ENCODE measurements at regions not wholly inside any gene's neighbourhood (a gene's known extent, or its start where the extent isn't known, plus 50 kb on each side); places are given as distances from the start of the nearest gene placed in this dataset.

- Histone ChIP-seq H4K8ac (ENCODE audit: low read depth in 2 of 2, low read length in 2 of 2) (no peak overlapping the region), H2AK9ac (replicated peaks; ENCODE audit: low read depth, low read length, poor library complexity) (no peak overlapping the region), H3K9me3 (ENCODE audit: control insufficient read depth, insufficient read depth, low read length) (no peaks in the 10 kb centered on the region), H4K20me1 (ENCODE audit: insufficient read depth, low read length) (no peaks in the 10 kb centered on the region), H3K18ac (ENCODE audit: low read depth, low read length) (no peak overlapping the region), H3K4me1 (ENCODE audit: control insufficient read depth, insufficient read depth, low read length) (no peaks in the 10 kb centered on the region), H3K23ac (ENCODE audit: low read depth, low read length) (no peak overlapping the region), H4K91ac (ENCODE audit: insufficient read depth, low read depth, low read length) (no peak overlapping the region), H3K14ac (replicated peaks; ENCODE audit: low read depth, low read length) (no peak overlapping the region), H3K27ac (ENCODE audit: insufficient read depth, low read length) (no peak overlapping the region), H3K36me3 (ENCODE audit: control insufficient read depth, insufficient read depth, low read length) (no peaks in the 10 kb centered on the region), H3K56ac (ENCODE audit: extremely low read depth, insufficient read depth, low read length) (no peak overlapping the region), H3K9me1 (ENCODE audit: insufficient read depth, low read length) (no peaks in the 10 kb centered on the region), H2BK120ac (ENCODE audit: low read depth, low read length) (no peak overlapping the region), H4K5ac (ENCODE audit: low read depth, low read length) (no peak overlapping the region), H3K4me2 (ENCODE audit: low read depth, low read length) (no peak overlapping the region), H2BK5ac (ENCODE audit: low read depth, low read length, poor library complexity, severe bottlenecking) (no peak overlapping the region), H2AK5ac (ENCODE audit: low read depth, low read length) (no peak overlapping the region), H3K4me3 (ENCODE audit: insufficient read depth, low read depth, low read length) (no peak overlapping the region), H3K79me1 (ENCODE audit: low read depth in 1 of 2, low read length in 2 of 2) (no peaks in the 10 kb centered on the region), H3K27me3 (ENCODE audit: control insufficient read depth, insufficient read depth, low read length) (no peaks in the 10 kb centered on the region), H3K9ac (ENCODE audit: low read depth, low read length) (no peak overlapping the region), H2BK20ac (ENCODE audit: low read depth, low read length) (no peak overlapping the region), H3K4ac (ENCODE audit: low read depth, low read length) (no peak overlapping the region), H2AFZ (replicated peaks; ENCODE audit: low read length, poor library complexity) (no peak overlapping the region), H2BK15ac (ENCODE audit: low read depth, low read length) (no peak overlapping the region)
- in situ Hi-C loops (cut with MboI; ENCODE audit: low sequenced_read_pairs) (no loop called here), intact Hi-C loops (cut with micrococcal nuclease) (no loop called here), dilution Hi-C loops (cut with HindIII; ENCODE audit: low sequenced_read_pairs, unreplicated experiment) (no loop called here)
- TF ChIP-seq CEBPB (IDR thresholded peaks at IDR 0.05; ENCODE audit: low read depth, low read length) = no peak
- TF ChIP-seq RAD21 (IDR thresholded peaks at IDR 0.05; ENCODE audit: low read length) = no peak
- TF ChIP-seq, protein P1, sequence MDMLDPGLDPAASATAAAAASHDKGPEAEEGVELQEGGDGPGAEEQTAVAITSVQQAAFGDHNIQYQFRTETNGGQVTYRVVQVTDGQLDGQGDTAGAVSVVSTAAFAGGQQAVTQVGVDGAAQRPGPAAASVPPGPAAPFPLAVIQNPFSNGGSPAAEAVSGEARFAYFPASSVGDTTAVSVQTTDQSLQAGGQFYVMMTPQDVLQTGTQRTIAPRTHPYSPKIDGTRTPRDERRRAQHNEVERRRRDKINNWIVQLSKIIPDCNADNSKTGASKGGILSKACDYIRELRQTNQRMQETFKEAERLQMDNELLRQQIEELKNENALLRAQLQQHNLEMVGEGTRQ (IDR thresholded peaks at IDR 0.05; ENCODE audit: low read depth, low read length) = no peak
- no peak for TF ChIP-seq RCOR1 (IDR thresholded peaks at IDR 0.05; ENCODE audit: insufficient replicate concordance, low read length)
- TF ChIP-seq NFE2L2 (IDR thresholded peaks at IDR 0.05; ENCODE audit: low read depth, low read length) = no peak
- no peak for TF ChIP-seq MAZ (IDR thresholded peaks at IDR 0.05; ENCODE audit: borderline replicate concordance, low read depth, low read length)
- TF ChIP-seq, protein P2, sequence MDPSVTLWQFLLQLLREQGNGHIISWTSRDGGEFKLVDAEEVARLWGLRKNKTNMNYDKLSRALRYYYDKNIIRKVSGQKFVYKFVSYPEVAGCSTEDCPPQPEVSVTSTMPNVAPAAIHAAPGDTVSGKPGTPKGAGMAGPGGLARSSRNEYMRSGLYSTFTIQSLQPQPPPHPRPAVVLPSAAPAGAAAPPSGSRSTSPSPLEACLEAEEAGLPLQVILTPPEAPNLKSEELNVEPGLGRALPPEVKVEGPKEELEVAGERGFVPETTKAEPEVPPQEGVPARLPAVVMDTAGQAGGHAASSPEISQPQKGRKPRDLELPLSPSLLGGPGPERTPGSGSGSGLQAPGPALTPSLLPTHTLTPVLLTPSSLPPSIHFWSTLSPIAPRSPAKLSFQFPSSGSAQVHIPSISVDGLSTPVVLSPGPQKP (IDR thresholded peaks at IDR 0.05; ENCODE audit: borderline replicate concordance, low read depth, low read length) = no peak
- TF ChIP-seq, protein P3, sequence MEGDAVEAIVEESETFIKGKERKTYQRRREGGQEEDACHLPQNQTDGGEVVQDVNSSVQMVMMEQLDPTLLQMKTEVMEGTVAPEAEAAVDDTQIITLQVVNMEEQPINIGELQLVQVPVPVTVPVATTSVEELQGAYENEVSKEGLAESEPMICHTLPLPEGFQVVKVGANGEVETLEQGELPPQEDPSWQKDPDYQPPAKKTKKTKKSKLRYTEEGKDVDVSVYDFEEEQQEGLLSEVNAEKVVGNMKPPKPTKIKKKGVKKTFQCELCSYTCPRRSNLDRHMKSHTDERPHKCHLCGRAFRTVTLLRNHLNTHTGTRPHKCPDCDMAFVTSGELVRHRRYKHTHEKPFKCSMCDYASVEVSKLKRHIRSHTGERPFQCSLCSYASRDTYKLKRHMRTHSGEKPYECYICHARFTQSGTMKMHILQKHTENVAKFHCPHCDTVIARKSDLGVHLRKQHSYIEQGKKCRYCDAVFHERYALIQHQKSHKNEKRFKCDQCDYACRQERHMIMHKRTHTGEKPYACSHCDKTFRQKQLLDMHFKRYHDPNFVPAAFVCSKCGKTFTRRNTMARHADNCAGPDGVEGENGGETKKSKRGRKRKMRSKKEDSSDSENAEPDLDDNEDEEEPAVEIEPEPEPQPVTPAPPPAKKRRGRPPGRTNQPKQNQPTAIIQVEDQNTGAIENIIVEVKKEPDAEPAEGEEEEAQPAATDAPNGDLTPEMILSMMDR (conservative IDR thresholded peaks at IDR 0.05; ENCODE audit: low read depth, low read length) = no peak
- TF ChIP-seq MXI1 (IDR thresholded peaks at IDR 0.05; ENCODE audit: borderline replicate concordance, low read depth, low read length) = no peak
- no peak for TF ChIP-seq POLR2A (IDR thresholded peaks at IDR 0.05; ENCODE audit: low read depth, low read length)
- no peak for TF ChIP-seq BHLHE40 (IDR thresholded peaks at IDR 0.05; ENCODE audit: low read depth, low read length)
- DNase-seq (no peak), ATAC-seq (ENCODE audit: low read depth) (no peak)
- ChIA-PET CTCF (interaction anchor here (1.4 kb wide), 1 partner anchor 14 kb away, joined by 3 read pairs; no protein-coding TSS in a partner anchor), POLR2A (ENCODE audit: unreplicated experiment) (no interaction called here)
- BruUV-seq (replicated peaks) = no TSS peak
These were observed 207.1 kb upstream of the KCTD3 start for GRCh38 chr1:215360031-215360430.

Measured in IMR-90 (cell line).